ENCODE measurements at regions not wholly inside any gene's neighbourhood (a gene's known extent, or its start where the extent isn't known, plus 50 kb on each side); places are given as distances from the start of the nearest gene placed in this dataset.

DNA sequence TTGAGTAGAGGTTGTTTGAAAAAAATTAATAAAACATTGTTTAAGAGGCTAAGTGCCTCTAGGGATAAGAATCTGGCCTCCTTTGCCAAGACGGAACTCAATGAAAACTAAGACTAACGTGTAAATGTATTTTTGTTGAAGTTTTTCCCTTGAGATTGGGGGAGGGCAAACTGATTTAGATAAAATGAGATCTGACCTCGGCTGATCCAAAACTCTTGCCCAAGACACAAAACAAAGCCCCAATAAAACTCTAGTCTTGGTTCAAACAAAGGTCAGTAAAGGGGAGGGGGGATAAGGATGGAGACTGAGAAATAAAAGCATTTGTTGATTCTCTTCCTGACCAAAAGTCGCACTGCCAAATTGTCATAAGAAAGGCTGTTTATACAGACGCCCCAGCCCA is 134.8 kb upstream of the DPT start:
- TF ChIP-seq BHLHE40 (IDR thresholded peaks at IDR 0.05; ENCODE audit: low read depth, low read length) (no peak), RAD21 (conservative IDR thresholded peaks at IDR 0.05 in 1 of 2, IDR thresholded peaks at IDR 0.05 in 1 of 2) (no peak), NFE2L2 (conservative IDR thresholded peaks at IDR 0.05; ENCODE audit: low read length) (no peak), CHD4 (IDR thresholded peaks at IDR 0.05; ENCODE audit: borderline replicate concordance) (no peak), POLR2A (IDR thresholded peaks at IDR 0.05; ENCODE audit: low read length) (no peak), MYC (IDR thresholded peaks at IDR 0.05; ENCODE audit: borderline replicate concordance, low read length) (no peak), NR3C1 (IDR thresholded peaks at IDR 0.05) (no peak), FOSL2 (IDR thresholded peaks at IDR 0.05) (no peak), FOSL2 (CRISPR knock-in tag; IDR thresholded peaks at IDR 0.05) (no peak), KDM5A (IDR thresholded peaks at IDR 0.05) (no peak)
- TF ChIP-seq, protein P1, sequence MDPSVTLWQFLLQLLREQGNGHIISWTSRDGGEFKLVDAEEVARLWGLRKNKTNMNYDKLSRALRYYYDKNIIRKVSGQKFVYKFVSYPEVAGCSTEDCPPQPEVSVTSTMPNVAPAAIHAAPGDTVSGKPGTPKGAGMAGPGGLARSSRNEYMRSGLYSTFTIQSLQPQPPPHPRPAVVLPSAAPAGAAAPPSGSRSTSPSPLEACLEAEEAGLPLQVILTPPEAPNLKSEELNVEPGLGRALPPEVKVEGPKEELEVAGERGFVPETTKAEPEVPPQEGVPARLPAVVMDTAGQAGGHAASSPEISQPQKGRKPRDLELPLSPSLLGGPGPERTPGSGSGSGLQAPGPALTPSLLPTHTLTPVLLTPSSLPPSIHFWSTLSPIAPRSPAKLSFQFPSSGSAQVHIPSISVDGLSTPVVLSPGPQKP (IDR thresholded peaks at IDR 0.05; ENCODE audit: low read depth, low read length): no peak
- TF ChIP-seq, protein P2, sequence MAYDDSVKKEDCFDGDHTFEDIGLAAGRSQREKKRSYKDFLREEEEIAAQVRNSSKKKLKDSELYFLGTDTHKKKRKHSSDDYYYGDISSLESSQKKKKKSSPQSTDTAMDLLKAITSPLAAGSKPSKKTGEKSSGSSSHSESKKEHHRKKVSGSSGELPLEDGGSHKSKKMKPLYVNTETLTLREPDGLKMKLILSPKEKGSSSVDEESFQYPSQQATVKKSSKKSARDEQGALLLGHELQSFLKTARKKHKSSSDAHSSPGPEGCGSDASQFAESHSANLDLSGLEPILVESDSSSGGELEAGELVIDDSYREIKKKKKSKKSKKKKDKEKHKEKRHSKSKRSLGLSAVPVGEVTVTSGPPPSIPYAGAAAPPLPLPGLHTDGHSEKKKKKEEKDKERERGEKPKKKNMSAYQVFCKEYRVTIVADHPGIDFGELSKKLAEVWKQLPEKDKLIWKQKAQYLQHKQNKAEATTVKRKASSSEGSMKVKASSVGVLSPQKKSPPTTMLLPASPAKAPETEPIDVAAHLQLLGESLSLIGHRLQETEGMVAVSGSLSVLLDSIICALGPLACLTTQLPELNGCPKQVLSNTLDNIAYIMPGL (CRISPR knock-in tag; IDR thresholded peaks at IDR 0.05; ENCODE audit: borderline replicate concordance): no peak
- TF ChIP-seq, protein P3, sequence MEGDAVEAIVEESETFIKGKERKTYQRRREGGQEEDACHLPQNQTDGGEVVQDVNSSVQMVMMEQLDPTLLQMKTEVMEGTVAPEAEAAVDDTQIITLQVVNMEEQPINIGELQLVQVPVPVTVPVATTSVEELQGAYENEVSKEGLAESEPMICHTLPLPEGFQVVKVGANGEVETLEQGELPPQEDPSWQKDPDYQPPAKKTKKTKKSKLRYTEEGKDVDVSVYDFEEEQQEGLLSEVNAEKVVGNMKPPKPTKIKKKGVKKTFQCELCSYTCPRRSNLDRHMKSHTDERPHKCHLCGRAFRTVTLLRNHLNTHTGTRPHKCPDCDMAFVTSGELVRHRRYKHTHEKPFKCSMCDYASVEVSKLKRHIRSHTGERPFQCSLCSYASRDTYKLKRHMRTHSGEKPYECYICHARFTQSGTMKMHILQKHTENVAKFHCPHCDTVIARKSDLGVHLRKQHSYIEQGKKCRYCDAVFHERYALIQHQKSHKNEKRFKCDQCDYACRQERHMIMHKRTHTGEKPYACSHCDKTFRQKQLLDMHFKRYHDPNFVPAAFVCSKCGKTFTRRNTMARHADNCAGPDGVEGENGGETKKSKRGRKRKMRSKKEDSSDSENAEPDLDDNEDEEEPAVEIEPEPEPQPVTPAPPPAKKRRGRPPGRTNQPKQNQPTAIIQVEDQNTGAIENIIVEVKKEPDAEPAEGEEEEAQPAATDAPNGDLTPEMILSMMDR (IDR thresholded peaks at IDR 0.05): no peak
- TF ChIP-seq, protein P4, sequence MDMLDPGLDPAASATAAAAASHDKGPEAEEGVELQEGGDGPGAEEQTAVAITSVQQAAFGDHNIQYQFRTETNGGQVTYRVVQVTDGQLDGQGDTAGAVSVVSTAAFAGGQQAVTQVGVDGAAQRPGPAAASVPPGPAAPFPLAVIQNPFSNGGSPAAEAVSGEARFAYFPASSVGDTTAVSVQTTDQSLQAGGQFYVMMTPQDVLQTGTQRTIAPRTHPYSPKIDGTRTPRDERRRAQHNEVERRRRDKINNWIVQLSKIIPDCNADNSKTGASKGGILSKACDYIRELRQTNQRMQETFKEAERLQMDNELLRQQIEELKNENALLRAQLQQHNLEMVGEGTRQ (IDR thresholded peaks at IDR 0.05): no peak
